DOHH2 (cell line): ENCODE measurements at regions not wholly inside any gene's neighbourhood (a gene's known extent, or its start where the extent isn't known, plus 50 kb on each side); places are given as distances from the start of the nearest gene placed in this dataset.

Experiments used
- CTCF ChIP-seq: fragments of 200-600 bp; sonication (generic); IDR thresholded peaks from one replicate; pipeline ENCODE4 v1.5.1; 2014; ENCODE audit warnings: antibody characterized with exemption, mild to moderate bottlenecking, low read depth, low read length; ENCODE audit not compliant: poor library complexity, severe bottlenecking
- EZH2phosphoT487 ChIP-seq: fragments of 200-600 bp; sonication (generic); IDR thresholded peaks from 2 replicates; pipeline ENCODE4 v1.6.1; 2017; ENCODE audit warnings: borderline replicate concordance, mild to moderate bottlenecking, antibody characterized with exemption, low read length, moderate library complexity, mixed read lengths

- TF ChIP-seq EZH2phosphoT487 = no peak
- no peak for TF ChIP-seq CTCF
Observed at GRCh38 chr3:71874618-71875017, 89.7 kb upstream of the PROK2 start.
